ENCODE measurements at regions not wholly inside any gene's neighbourhood (a gene's known extent, or its start where the extent isn't known, plus 50 kb on each side); places are given as distances from the start of the nearest gene placed in this dataset.

- TF ChIP-seq CTCF (IDR thresholded peaks at IDR 0.05) (no peak), POLR2A (IDR thresholded peaks at IDR 0.05) (no peak)
Measured at GRCh38 chr14:73787486-73788316, 63.9 kb upstream of the PTGR2 start.

Data from adrenal gland (tissue), 5 donors.